ENCODE measurements at regions not wholly inside any gene's neighbourhood (a gene's known extent, or its start where the extent isn't known, plus 50 kb on each side); places are given as distances from the start of the nearest gene placed in this dataset.

DNA sequence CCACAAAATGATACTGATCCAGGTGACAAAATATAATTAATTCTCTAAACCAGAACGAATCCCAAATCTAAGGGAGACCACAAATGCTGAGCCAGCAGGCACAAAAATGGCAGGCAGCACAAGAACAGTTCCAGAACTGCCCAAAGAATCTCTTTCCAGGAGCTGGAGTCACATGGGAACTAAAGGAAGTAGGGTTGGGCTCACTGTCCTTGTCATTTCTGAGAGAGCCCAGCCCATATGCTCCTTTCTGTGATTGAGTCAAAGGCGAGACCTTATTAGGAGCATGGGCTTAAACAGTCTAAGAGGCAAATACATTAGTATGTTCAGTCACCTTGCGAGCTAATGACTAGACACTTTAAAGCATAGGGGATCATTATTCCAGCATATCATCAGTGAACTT lies 327.6 kb upstream of the ARID1B start:
- Histone ChIP-seq H3K36me3 (no peaks in the 10 kb centered on the region), H3K4me1 (replicated peaks) (no peaks in the 10 kb centered on the region), H3K27me3 (replicated peaks; ENCODE audit: insufficient read depth) (no peaks in the 10 kb centered on the region), H3K27ac (no peak overlapping the region), H3K4me3 (no peak overlapping the region), H3K9me3 (no peaks in the 10 kb centered on the region)
- intact Hi-C loops (cut with DNase I) = no loop called here
- TF ChIP-seq POLR2A (IDR thresholded peaks at IDR 0.05) = no peak
- no peak for TF ChIP-seq POLR2AphosphoS5 (IDR thresholded peaks at IDR 0.05)
- TF ChIP-seq, protein P1, sequence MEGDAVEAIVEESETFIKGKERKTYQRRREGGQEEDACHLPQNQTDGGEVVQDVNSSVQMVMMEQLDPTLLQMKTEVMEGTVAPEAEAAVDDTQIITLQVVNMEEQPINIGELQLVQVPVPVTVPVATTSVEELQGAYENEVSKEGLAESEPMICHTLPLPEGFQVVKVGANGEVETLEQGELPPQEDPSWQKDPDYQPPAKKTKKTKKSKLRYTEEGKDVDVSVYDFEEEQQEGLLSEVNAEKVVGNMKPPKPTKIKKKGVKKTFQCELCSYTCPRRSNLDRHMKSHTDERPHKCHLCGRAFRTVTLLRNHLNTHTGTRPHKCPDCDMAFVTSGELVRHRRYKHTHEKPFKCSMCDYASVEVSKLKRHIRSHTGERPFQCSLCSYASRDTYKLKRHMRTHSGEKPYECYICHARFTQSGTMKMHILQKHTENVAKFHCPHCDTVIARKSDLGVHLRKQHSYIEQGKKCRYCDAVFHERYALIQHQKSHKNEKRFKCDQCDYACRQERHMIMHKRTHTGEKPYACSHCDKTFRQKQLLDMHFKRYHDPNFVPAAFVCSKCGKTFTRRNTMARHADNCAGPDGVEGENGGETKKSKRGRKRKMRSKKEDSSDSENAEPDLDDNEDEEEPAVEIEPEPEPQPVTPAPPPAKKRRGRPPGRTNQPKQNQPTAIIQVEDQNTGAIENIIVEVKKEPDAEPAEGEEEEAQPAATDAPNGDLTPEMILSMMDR (IDR thresholded peaks at IDR 0.05) = no peak
- DNase-seq (ENCODE audit: low spot score) = no peak
- 80% methylated on average over 3 of the region's 3 CpGs for WGBS

DNA sequence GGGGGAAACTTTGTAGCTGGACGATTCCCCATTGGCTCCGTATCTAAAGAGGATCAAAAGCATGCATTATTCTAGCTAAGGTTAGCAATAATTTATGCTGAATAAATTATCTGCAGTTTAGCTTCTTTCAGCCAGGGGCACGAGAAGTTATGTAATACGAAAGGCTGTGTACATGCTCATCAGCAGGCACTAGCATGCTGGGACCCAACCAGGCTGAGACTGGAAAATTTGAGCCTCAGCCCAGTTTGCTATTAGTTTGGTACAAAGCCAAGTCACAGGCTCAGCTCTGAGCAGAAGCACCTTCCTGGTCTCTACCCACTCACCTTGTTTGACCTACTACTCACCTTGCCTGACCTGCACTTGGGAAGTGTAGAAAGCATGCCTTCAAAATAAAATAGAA lies 328.1 kb upstream of the ARID1B start:
- no peaks in the 10 kb centered on the region for H3K27me3 ChIP-seq (replicated peaks; ENCODE audit: insufficient read depth)
- H3K36me3 ChIP-seq = no peaks in the 10 kb centered on the region
- WGBS = 26% methylated on average over 4 of the region's 4 CpGs
- TF ChIP-seq POLR2A (IDR thresholded peaks at IDR 0.05) = no peak
- TF ChIP-seq, protein P1 (IDR thresholded peaks at IDR 0.05) = peak in 2 of 4 experiments; percentile 40 to 42
- peak; percentile 52 for TF ChIP-seq POLR2AphosphoS5 (IDR thresholded peaks at IDR 0.05)
- H3K27ac ChIP-seq = no peak overlapping the region
- no peaks in the 10 kb centered on the region for H3K4me1 ChIP-seq (replicated peaks)
- DNase-seq (ENCODE audit: low spot score) = peak; percentile 60
- H3K9me3 ChIP-seq = no peaks in the 10 kb centered on the region
- intact Hi-C loops (cut with DNase I) = no loop called here
- H3K4me3 ChIP-seq = no peak overlapping the region

DNA sequence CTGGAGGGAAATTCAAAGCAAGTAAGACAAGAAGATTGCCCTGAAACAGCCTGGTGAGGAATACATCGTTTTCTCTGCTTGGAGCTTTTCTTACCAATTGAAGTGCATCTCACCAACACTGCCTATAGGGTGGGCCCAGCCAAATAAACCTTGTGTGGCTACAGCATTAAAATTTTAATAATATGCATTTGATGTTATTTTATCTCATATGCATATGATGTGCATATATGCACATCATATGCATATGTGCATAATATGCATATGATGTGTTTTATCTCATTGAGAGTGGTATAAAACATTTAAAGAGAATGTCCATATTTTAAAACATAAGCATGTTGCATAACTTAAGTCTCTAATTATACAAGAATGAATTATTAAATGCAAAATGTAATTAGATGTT lies 328.6 kb upstream of the ARID1B start:
- Histone ChIP-seq H3K4me1 (replicated peaks) (no peaks in the 10 kb centered on the region), H3K27ac (no peak overlapping the region), H3K9me3 (no peaks in the 10 kb centered on the region), H3K4me3 (no peak overlapping the region), H3K36me3 (no peaks in the 10 kb centered on the region), H3K27me3 (replicated peaks; ENCODE audit: insufficient read depth) (no peaks in the 10 kb centered on the region)
- TF ChIP-seq POLR2A (IDR thresholded peaks at IDR 0.05) (no peak), POLR2AphosphoS5 (IDR thresholded peaks at IDR 0.05) (no peak)
- TF ChIP-seq, protein P1 (IDR thresholded peaks at IDR 0.05) = no peak
- intact Hi-C loops (cut with DNase I) = no loop called here
- no peak for DNase-seq (ENCODE audit: low spot score)
- WGBS = 90% methylated on average over 1 of the region's 1 CpG

DNA sequence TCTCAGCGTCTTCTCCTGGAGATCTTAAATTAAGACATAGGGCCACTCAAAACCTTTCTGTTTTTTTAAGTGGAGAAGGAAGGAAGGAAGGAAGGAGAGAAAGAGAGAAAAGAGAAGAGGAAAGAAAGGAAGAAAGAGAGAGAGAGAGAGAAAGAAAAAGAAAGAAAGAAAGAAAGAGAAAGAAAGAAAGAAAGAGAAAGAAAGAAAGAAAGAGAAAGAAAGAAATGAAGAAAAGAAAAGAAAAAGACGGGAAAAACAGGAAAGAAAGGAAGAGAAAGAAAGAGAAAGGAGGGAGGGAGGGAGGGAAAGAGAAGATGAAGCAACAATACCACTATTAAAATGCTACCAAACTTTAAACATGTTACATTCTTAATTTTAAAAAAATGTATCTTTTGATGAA lies 336.5 kb upstream of the ARID1B start:
- Histone ChIP-seq H3K36me3 (no peaks in the 10 kb centered on the region), H3K27ac (no peak overlapping the region), H3K4me1 (replicated peaks) (peaks cover 5% of the 10 kb centered on the region), H3K4me3 (no peak overlapping the region), H3K9me3 (no peaks in the 10 kb centered on the region), H3K27me3 (replicated peaks; ENCODE audit: insufficient read depth) (no peaks in the 10 kb centered on the region)
- WGBS = 96% methylated on average over 2 of the region's 2 CpGs
- no peak for TF ChIP-seq POLR2AphosphoS5 (IDR thresholded peaks at IDR 0.05)
- TF ChIP-seq POLR2A (IDR thresholded peaks at IDR 0.05) = no peak
- TF ChIP-seq, protein P1 (IDR thresholded peaks at IDR 0.05) = no peak
- intact Hi-C loops (cut with DNase I) = no loop called here
- DNase-seq (ENCODE audit: low spot score) = no peak

DNA sequence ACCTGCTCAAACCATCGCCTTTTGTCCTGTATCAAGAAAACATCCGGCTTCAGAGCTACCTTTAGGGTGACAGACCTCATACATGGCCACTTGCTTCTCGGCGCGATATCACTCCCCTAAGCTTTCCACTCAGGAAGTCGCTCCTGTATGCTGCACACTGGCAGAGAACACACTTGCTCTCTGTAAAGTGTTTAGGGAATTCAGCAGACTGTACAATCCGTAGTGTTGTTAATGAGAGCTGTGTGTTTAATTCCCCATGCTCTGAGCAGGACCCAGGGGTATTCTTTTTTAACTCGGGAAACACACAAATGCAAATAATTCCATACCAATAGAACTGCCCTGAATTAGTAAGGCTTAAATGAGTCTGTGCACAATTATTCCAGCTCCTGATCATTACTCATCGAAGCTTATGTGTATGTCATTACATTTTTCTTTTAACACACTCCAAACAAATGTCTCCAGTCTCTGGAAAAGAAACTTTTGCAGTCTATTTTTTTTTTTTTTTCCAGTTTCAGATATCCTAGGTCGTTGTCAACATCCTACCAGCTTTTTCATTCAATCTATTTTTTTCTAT lies 338.7 kb upstream of the ARID1B start:
- Histone ChIP-seq H3K4me3 (no peak overlapping the region), H3K27me3 (replicated peaks; ENCODE audit: insufficient read depth) (no peaks in the 10 kb centered on the region), H3K4me1 (replicated peaks) (peaks cover 5% of the 10 kb centered on the region), H3K9me3 (no peaks in the 10 kb centered on the region), H3K36me3 (no peaks in the 10 kb centered on the region), H3K27ac (no peak overlapping the region)
- intact Hi-C loops (cut with DNase I) = no loop called here
- 64% methylated on average over 10 of the region's 10 CpGs for WGBS
- no peak for DNase-seq (ENCODE audit: low spot score)
- no peak for TF ChIP-seq POLR2A (IDR thresholded peaks at IDR 0.05)
- no peak for TF ChIP-seq POLR2AphosphoS5 (IDR thresholded peaks at IDR 0.05)
- TF ChIP-seq, protein P1 (IDR thresholded peaks at IDR 0.05) = no peak

Measured in prostate gland (tissue), 2 donors.